DMS114 treated with DMSO at 0.1 percent for 48 hours (cell line): ENCODE measurements at regions not wholly inside any gene's neighbourhood (a gene's known extent, or its start where the extent isn't known, plus 50 kb on each side); places are given as distances from the start of the nearest gene placed in this dataset.

Source experiments
- DNase-seq: peaks from one replicate; lab custom pipeline; 2025; ENCODE audit not compliant: unreplicated experiment; lab: John Stamatoyannopoulos, UW

- DNase-seq, result no peak
Measured at GRCh38 chr6:18668994-18669393, 281.8 kb downstream of the RNF144B start.

DNA sequence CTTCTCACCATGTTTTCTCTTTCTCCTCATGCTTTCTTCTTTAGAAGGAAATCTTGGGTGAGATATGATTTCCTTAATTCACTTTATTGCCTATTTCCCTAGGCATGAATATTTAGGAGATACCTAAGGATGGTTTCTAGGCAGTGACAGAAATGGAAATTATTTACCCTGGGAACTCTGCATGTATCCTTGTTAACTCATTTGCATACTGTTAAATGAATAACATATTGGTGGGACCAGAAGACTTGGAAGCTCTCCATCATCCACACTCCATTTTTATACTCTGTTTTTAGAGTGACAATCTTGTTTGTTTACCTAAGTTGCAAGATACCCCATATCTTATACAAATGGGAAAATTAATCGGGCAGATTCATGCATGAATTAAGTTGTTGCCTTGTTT, 285.7 kb downstream of the RNF144B start:
- DNase-seq, result no peak

- no peak for DNase-seq
Measured at GRCh38 chr6:18674346-18674745, 287.2 kb downstream of the RNF144B start.

DNA sequence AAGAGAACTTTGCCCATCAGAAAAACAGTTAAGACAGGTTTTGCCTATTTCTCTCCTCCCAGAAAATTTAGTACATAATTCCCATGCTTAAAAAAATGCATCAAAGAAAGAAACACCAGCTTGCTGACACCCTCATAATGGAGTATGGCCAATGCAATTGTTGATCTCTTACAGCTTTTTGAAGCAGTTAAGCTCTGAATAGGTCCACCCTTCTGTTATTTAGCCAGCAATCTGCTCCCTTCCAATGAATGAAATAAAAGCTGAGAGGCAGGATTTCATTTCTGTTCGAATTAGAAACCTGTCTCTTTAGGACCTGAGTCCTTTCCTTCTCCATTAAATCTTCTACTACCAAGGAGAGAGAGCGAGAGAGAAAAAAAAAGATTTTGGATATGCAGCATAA, 288.7 kb downstream of the RNF144B start:
- DNase-seq, result no peak

- no peak for DNase-seq
Measured at GRCh38 chr6:18676548-18676947, 289.4 kb downstream of the RNF144B start.

- DNase-seq, result no peak
Measured at GRCh38 chr6:18680842-18681241, 293.7 kb downstream of the RNF144B start.

DNA sequence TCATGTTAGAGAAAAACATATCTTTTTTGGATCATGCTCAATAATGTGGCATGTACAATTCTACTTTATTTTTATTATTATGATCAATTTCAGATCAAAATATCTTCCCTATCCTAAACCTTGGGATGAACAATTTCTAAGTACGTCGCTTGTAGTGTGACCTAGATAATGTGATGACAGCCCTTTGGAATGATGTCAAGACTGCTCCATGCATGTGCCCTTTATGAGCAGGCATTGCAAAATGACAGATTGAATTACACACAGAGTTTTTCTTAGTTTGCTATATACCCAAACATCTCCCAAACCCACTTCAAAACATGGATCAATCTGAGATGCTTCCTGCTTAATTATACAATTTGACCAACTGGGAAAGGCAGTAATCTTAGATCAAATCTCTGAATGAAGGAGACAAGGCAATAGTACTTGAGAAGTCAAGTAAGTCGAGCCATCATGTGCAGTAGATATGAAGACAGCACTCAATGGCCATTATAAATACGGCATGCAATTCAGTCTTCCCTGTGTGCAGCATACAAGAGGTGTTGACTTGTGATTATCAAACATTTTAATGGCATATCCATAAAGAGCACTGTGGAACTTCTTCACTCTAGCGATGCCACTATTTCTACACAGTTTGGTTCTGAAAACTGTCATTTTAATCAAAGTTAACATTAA, 294.8 kb downstream of the RNF144B start:
- DNase-seq, result no peak

DNA sequence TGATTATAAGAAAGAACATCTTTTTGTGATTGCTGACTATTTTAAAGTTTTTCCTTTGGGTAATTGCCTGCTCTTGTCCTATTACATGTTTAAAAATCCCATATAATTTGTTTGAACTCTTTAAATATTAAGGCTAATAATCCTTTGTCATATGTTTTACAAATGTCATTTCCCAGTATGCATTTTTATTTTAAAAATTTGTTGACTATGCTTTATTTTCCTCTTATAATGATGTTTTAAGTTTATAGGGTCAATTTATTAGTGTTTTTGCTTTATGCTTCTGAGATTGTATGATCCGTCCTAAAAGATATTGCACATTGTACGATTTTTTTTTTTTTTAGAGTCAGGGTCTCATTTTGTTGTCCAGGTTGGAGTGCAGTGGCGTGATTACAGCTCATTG, 297.2 kb downstream of the RNF144B start:
- DNase-seq, result no peak

DNA sequence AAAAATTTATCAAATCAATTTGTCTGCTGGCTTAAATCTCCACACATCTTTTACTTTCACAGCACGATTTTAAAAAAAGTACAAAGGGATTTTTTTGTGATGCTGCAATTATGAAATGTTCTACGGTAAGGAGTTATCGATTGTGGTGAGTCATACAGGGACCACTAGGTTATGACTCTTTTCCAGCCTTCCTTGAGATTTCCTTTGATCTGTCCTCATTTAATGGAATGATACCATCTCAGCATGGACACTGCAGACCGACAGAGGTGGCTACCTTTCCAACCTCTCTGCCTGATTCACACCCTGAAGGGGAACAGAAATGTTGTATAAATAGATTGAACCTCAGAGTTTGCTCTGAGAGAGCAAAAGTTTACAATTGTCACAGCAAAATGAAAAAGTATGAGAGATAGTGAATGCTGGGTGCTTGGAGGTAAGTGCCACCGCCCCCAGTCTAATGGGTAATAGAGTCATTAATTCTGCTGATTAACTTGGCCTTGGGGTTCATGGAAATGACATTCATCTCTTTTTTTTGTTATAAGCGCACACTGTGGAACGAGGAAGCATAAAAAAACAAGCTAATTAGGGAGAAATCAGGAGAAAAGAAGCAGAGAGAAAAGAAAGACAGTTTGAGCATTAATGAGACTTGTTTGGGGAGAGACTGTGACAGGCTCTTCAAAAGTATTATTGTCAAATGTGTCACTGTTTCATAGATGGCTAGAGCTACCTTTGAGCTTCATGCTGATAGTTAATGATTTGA, 306.0 kb downstream of the RNF144B start:
- DNase-seq, result no peak

DNA sequence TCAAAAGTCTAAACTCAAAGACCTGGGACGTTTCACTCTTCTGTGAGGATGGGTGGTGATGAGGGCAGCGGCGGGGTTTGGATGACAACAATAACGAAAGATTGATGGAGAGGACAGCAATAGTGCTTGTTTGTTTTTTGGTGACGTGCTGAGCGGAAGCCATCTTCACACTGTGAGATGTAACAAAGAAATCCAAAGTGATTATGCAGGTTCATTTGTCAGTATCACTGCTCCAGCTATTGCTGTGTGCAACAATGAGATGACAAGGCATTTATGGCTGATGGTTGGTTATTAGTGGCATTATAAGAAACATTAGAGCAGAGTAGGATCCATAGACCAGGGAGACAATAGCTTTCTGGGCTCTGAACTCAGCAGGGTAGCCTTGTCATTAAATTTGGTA, 306.7 kb downstream of the RNF144B start:
- no peak for DNase-seq

DNA sequence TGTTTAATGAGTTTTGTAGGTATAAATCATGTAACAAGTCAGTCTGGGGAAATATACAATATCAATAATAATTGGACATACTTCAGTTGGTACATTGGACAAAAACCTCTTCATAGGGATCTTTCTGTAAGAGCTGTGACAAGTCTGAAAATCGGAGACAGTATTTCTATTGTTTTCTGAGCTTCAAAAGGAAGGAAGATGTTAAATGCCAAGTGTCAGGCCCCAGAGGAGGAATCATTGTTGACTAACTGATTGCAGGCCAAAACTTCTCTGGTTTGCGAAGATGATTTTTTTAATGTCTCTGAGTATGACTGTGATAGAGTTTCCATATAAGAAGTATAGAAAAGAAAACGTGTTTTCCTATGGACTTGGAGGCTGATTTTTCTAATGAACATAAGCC, 316.4 kb downstream of the RNF144B start:
- DNase-seq, result no peak

GRCh38 chr6:18707714-18708439, 320.7 kb downstream of the RNF144B start:
- no peak for DNase-seq

DNA sequence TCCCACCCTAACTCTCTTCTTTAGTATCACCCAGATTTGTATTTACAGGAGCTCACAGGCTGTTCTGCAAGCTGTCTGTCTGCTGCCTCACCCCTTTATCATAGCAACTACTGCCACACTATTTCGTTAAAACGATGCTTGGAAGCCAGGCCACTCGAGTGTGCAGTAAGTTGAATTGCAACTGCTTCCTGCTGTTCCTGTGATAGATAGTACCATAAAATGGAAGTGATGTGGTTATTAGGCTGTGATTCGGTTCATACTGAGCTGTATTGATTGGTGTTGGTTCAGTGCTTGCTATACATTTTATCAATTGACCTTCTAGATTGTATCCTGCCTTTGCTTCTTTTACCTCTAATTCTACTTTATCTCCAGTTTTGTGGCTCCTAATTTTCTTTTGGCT, 325.4 kb downstream of the RNF144B start:
- no peak for DNase-seq

DNA sequence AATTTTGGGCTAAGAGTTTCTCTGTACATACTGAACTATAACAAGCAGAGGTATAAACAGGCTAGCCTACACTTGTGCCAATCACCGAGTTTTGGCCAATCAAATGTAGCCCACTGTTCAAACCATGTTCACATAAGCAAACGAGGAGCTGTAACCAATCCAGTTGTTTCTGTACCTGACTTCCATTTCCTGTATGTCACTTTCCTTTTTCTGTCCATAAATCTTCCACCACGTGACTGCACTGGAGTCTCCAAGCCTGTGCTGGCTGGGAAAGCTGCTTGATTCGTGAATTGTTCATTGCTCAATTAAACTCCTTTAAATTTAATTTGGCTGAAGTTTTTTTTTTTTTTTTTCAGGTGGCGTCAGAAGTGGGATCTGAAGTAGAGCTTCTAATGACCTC, 332.9 kb downstream of the RNF144B start:
- no peak for DNase-seq

DNA sequence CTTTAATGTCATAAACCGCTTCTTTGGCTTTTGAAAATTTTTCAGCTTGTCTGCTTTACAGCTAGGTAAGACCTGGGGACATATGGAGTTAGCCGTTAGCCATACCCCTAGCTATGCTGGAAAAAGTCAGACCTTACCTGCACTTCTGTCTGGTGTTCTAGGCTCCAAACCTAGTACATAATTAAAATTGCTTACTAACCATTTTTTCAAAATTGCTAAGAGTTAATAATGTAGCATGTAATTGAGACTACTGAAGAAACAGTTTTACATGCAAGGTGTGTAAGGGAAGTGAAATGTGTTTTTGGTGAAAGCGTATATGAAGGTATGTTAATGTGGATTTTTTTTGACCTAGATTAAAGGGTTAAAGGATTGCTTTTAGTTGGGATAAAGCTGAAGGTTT, 336.9 kb downstream of the RNF144B start:
- DNase-seq, result no peak

- no peak for DNase-seq
Measured at GRCh38 chr6:18725449-18725848, 338.3 kb downstream of the RNF144B start.

DNA sequence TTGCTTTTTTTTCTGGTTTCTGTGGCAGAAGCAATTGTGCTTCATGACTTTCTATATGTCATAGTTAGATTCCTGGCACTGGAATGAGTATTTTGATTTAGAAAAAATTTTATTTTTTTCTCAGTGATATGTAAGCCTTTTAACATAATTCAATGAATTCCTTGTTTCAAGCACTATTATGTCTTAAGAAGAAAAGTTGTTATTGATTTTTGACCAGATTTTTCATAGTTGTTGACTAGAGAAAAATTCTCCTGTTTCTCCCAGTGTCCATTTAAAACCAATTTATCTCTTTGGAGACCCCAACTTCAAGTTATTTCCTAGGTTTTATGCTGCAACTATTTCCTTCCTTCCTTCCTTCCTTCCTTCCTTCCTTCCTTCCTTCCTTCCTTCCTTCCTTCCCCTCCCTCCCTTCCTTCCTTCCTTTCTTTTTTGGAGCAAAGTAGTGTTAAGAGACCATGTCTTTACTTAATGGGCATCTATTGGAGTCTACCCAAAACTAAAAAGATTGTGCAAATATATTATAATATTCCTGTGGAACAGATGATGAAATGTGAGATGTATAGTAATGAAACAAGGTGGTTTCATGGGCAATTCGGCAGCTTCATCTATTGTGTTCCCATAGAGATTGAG, 346.9 kb downstream of the RNF144B start:
- no peak for DNase-seq

DNA sequence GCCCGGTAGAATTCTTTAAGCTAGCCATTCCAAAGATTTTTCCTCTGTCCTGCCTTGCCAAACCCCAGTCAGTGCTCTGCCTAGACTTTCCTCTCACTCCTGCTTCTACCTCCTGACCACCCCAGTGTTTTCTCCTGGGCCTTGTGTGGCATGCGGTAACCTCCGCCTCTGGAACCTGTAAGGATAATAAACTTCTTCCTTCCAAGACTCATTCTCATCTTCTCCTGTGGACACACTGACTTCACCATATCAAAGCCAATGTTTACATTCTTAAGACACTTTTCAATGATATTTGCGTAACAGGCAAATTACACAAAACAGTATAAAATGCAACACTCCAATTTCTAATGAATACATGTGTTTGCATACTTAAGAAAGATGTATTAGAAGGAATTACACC, 354.6 kb downstream of the RNF144B start:
- no peak for DNase-seq

DNA sequence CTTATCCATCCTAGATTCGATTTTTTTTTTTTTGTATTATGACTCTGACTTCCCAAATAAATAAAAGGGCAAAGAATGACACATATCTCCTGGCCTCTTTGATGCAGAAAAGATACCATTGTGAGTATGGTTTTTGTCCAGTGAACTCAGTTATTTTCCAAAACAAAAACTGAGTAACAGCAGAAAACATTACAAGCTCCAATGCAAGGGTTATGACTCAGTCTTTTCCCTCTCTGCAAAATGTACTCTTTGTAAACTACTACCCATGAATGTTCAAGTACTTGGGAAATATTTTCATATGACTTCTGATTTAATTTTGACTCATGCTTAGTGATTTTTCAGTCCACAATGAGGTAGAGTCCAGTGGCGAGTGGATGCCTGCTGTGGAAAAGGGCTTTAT, 355.3 kb downstream of the RNF144B start:
- DNase-seq, result no peak

DNA sequence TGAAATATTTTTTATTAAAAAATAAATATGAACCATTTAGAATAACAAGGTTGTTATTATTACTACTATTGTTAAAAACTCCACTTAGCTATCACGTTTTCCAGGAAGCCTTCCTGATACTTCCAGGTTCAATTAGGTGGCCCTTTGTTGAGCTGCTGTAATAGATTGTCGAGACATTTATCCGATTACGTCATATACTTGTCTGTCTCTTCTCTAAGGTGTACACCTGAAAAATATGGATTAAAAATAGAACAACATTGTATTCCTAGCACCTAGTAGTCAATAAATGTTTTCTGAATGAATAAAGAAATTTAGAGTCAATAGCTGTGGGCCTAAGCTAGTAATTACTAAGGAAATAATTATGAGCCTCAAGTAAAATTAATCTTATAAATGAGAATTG, 359.6 kb downstream of the RNF144B start:
- no peak for DNase-seq

- no peak for DNase-seq
Measured at GRCh38 chr6:18748314-18748713, 361.2 kb downstream of the RNF144B start.
